ENCODE measurements at regions not wholly inside any gene's neighbourhood (a gene's known extent, or its start where the extent isn't known, plus 50 kb on each side); places are given as distances from the start of the nearest gene placed in this dataset.

- dilution Hi-C loops (cut with MboI; ENCODE audit: extremely low pct_ligation_motif_present, low sequenced_read_pairs): no loop called here
- no peak for TF ChIP-seq MAX (IDR thresholded peaks at IDR 0.05; ENCODE audit: insufficient read depth, insufficient read length)
- no peak for TF ChIP-seq GATA2 (IDR thresholded peaks at IDR 0.05; ENCODE audit: insufficient read depth, insufficient read length, low read depth, low read length)
- TF ChIP-seq POLR2A (IDR thresholded peaks at IDR 0.05; ENCODE audit: low read depth, low read length): no peak
- no peak for TF ChIP-seq POLR2AphosphoS5 (IDR thresholded peaks at IDR 0.05; ENCODE audit: insufficient read depth, low read depth, low read length)
- TF ChIP-seq FOS (IDR thresholded peaks at IDR 0.05; ENCODE audit: borderline replicate concordance, insufficient read depth, low read length): no peak
- no peak for TF ChIP-seq JUN (IDR thresholded peaks at IDR 0.05; ENCODE audit: borderline replicate concordance, insufficient read depth, insufficient read length, low read depth)
- no peak for TF ChIP-seq CTCF (IDR thresholded peaks at IDR 0.05; ENCODE audit: extremely low read depth in 1 of 2, insufficient read depth in 1 of 2, low read depth in 1 of 2, low read length in 2 of 2)
- no peak for TF ChIP-seq EZH2 (IDR thresholded peaks at IDR 0.05; ENCODE audit: borderline replicate concordance, low read depth, low read length, severe bottlenecking)
- TF ChIP-seq MYC (IDR thresholded peaks at IDR 0.05; ENCODE audit: low read depth, low read length): no peak
These were observed 787.6 kb upstream of the CELF4 start for GRCh38 chr18:38353149-38353548.

More at GRCh38 chr18:38353149-38353548, 787.6 kb upstream of the CELF4 start:
- Histone ChIP-seq H3K36me3 (ENCODE audit: control insufficient read depth in 2 of 2, extremely low read depth in 1 of 2, insufficient read depth in 2 of 2, low read length in 2 of 2) (no peaks in the 10 kb centered on the region), H3K79me2 (ENCODE audit: control insufficient read depth, insufficient read depth, low read length) (no peaks in the 10 kb centered on the region), H3K9ac (replicated peaks; ENCODE audit: extremely low read depth, insufficient read depth, low read length) (no peak overlapping the region), H3K9me3 (replicated peaks; ENCODE audit: control insufficient read depth, insufficient read depth, low read length) (peaks cover 2% of the 10 kb centered on the region), H2AFZ (ENCODE audit: low read depth, low read length) (no peak overlapping the region), H3K9me1 (replicated peaks; ENCODE audit: control insufficient read depth, extremely low read depth, insufficient read depth, low read length) (no peaks in the 10 kb centered on the region), H3K4me1 (ENCODE audit: control insufficient read depth, extremely low read depth, insufficient read depth, low read length) (no peaks in the 10 kb centered on the region), H3K4me3 (replicated peaks in 1 of 3; ENCODE audit: insufficient read depth in 1 of 3, low read depth in 1 of 3, low read length in 3 of 3) (no peak overlapping the region), H3K27ac (ENCODE audit: insufficient read depth, low read depth, low read length) (no peak overlapping the region), H4K20me1 (replicated peaks; ENCODE audit: control insufficient read depth, extremely low read depth, insufficient read depth, low read length) (no peaks in the 10 kb centered on the region), H3K4me2 (ENCODE audit: insufficient read depth, low read length) (no peak overlapping the region), H3K27me3 (ENCODE audit: control insufficient read depth in 2 of 2, insufficient read depth in 2 of 2, low read length in 2 of 2) (no peaks in the 10 kb centered on the region)
- POLR2A ChIA-PET: no interaction called here
- CTCF ChIA-PET: no interaction called here
- no peak for DNase-seq (ENCODE audit: low read depth, low spot score)
- no peak for FAIRE-seq
- intact Hi-C loops (cut with micrococcal nuclease): no loop called here
- no TSS peak for BruUV-seq (replicated peaks)

Data from endothelial cell of umbilical vein (primary cell).